ENCODE measurements at regions not wholly inside any gene's neighbourhood (a gene's known extent, or its start where the extent isn't known, plus 50 kb on each side); places are given as distances from the start of the nearest gene placed in this dataset.

GRCh38 chr10:89837165-89838043, 136.0 kb downstream of the KIF20B start:
- H3K36me3 ChIP-seq = no peaks in the 10 kb centered on the region
- no peak for TF ChIP-seq CTCF (IDR thresholded peaks at IDR 0.05)
- H3K4me3 ChIP-seq = peak overlapping the region; percentile 35 to 57 (median 42)
- no peaks in the 10 kb centered on the region for H3K27me3 ChIP-seq
- peak; percentile 21 to 66 (median 38) for DNase-seq
- no peak for FAIRE-seq
- 4 to 5% methylated on average over 65 of the region's 65 CpGs for whole genome bisulfite sequencing, 2 donors
- intact Hi-C loops (cut with DNase I) = no loop called here
- H3K4me1 ChIP-seq = no peaks in the 10 kb centered on the region
- peak; percentile 67 to 80 (median 74) for ATAC-seq
- H3K27ac ChIP-seq = peak overlapping the region in 1 of 4 donors; percentile 37
- H3K9me3 ChIP-seq = no peaks in the 10 kb centered on the region

GRCh38 chr10:89838044-89838615, 136.7 kb downstream of the KIF20B start:
- Histone ChIP-seq H3K27me3 (no peaks in the 10 kb centered on the region), H3K9me3 (no peaks in the 10 kb centered on the region), H3K27ac (peak overlapping the region in 1 of 4 donors; percentile 37), H3K4me1 (no peaks in the 10 kb centered on the region), H3K36me3 (no peaks in the 10 kb centered on the region), H3K4me3 (peak overlapping the region; percentile 35 to 57 (median 42))
- 56 to 66% methylated on average over 23 of the region's 23 CpGs for WGBS, 2 donors
- peak in 1 of 4 donors; percentile 13 for ATAC-seq
- intact Hi-C loops (cut with DNase I) = no loop called here
- no peak for FAIRE-seq
- no peak for DNase-seq
- TF ChIP-seq CTCF (IDR thresholded peaks at IDR 0.05) = no peak

GRCh38 chr10:89845541-89846280, 144.3 kb downstream of the KIF20B start:
- no peak for DNase-seq
- no peaks in the 10 kb centered on the region for H3K9me3 ChIP-seq
- no peaks in the 10 kb centered on the region for H3K36me3 ChIP-seq
- H3K27ac ChIP-seq = no peak overlapping the region
- no peaks in the 10 kb centered on the region for H3K4me1 ChIP-seq
- no peak for TF ChIP-seq CTCF (IDR thresholded peaks at IDR 0.05)
- WGBS, 2 donors = 35 to 39% methylated on average over 2 of the region's 2 CpGs
- ATAC-seq = no peak
- intact Hi-C loops (cut with DNase I) = no loop called here
- H3K4me3 ChIP-seq = no peak overlapping the region
- FAIRE-seq = no peak
- H3K27me3 ChIP-seq = no peaks in the 10 kb centered on the region

- no peak for TF ChIP-seq CTCF (IDR thresholded peaks at IDR 0.05)
- intact Hi-C loops (cut with DNase I) = no loop called here
- DNase-seq = no peak
- H3K27me3 ChIP-seq = no peaks in the 10 kb centered on the region
- no peaks in the 10 kb centered on the region for H3K9me3 ChIP-seq
- no peaks in the 10 kb centered on the region for H3K36me3 ChIP-seq
- ATAC-seq = no peak
- H3K4me1 ChIP-seq = no peaks in the 10 kb centered on the region
- FAIRE-seq = no peak
- H3K4me3 ChIP-seq = no peak overlapping the region
- no peak overlapping the region for H3K27ac ChIP-seq
Observed at GRCh38 chr10:89846281-89846630, 144.9 kb downstream of the KIF20B start.
